ENCODE measurements at regions not wholly inside any gene's neighbourhood (a gene's known extent, or its start where the extent isn't known, plus 50 kb on each side); places are given as distances from the start of the nearest gene placed in this dataset.

DNA sequence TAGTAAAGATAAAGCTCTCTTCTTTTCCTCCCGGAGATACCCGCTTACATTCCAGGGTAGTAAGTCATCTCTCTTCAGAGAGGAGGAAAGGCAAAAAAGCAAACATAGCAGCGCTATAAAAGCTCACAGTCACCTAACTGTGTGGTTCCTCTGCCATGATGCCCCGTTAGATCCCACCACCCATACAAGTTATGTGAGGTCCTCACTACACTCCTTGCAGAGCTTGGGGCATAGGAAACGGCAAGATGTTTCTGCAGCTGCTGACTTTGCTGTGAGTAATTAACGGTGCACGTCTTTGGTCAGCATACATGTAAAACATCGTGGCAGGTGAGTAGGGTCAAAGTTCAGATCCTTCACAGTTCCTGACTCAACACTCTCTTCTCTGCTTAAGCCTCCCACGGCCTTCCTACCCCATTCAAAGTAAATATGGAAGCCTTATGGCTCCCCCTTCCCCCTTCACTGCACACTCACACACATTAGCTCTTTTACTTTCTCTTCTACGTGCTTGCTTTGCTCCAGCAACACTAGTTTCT, 218.9 kb downstream of the DIRAS2 start:
- H3K4me3 ChIP-seq = no peak overlapping the region
- H3K9ac ChIP-seq (ENCODE audit: insufficient read length) = no peak overlapping the region
- H3K9me3 ChIP-seq (ENCODE audit: low read depth, low read length) = no peaks in the 10 kb centered on the region
- no peak overlapping the region for H3K27ac ChIP-seq
- H3K36me3 ChIP-seq (ENCODE audit: insufficient read depth, low read length) = no peaks in the 10 kb centered on the region
- DNase-seq (ENCODE audit: low read depth, low spot score) = no peak
- TF ChIP-seq POLR2AphosphoS5 (IDR thresholded peaks at IDR 0.05; ENCODE audit: borderline replicate concordance, low read depth, low read length) (no peak), EZH2 (IDR thresholded peaks at IDR 0.05) (no peak)

DNA sequence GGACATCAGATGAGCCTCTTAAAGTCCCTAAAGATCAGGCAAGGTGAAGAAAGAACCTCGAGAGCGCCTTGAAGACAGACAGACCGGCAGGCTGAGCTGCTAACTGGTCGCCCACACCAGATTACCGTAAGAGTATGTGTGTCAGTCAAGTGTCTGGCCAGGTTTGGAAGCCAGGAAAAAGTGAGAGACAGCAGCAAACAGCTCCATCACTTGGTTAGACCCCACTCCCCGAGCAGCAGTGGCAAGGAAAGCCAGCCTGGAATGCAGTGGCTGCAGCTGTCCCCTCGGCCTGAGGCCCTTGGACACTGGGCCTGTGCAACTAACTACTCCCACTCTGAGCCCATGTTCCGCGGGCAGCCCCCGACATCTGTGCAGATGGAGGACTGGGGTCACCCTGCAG, 214.1 kb downstream of the DIRAS2 start:
- no peak for DNase-seq (ENCODE audit: low read depth, low spot score)
- TF ChIP-seq POLR2AphosphoS5 (IDR thresholded peaks at IDR 0.05; ENCODE audit: borderline replicate concordance, low read depth, low read length) (no peak), EZH2 (IDR thresholded peaks at IDR 0.05) (no peak), FOXP2 (optimal IDR thresholded peaks at IDR 0.05; ENCODE audit: control extremely low read depth, extremely low read length, insufficient read depth) (no peak)
- H3K9me3 ChIP-seq (ENCODE audit: low read depth, low read length) = no peaks in the 10 kb centered on the region
- no peak overlapping the region for H3K9ac ChIP-seq (ENCODE audit: insufficient read length)
- no peak overlapping the region for H3K27ac ChIP-seq
- H3K36me3 ChIP-seq (ENCODE audit: insufficient read depth, low read length) = no peaks in the 10 kb centered on the region
- no peak overlapping the region for H3K4me3 ChIP-seq

DNA sequence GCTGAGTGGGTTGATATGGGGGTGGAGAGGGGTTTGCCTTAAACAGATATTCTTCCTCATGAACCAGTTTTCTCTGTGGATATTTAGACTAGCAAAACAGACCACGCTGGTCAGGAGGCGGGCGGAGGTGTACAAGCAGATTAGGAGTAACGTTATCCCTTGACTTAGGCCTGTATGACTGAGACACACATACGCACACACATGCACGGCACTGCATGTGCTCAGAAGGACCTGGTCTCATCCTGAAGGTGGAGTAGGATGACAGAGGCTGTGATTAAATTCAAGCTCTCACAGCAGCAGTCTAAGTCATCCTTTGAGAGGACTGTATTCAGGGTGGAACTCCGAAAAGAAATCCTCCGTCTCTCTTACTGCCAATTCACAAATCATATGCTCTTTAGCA, 209.7 kb downstream of the DIRAS2 start:
- H3K9me3 ChIP-seq (ENCODE audit: low read depth, low read length) = no peaks in the 10 kb centered on the region
- H3K9ac ChIP-seq (ENCODE audit: insufficient read length) = peak overlapping the region; percentile 13
- H3K4me3 ChIP-seq = peak overlapping the region; percentile 66
- DNase-seq (ENCODE audit: low read depth, low spot score) = no peak
- H3K36me3 ChIP-seq (ENCODE audit: insufficient read depth, low read length) = no peaks in the 10 kb centered on the region
- TF ChIP-seq FOXP2 (optimal IDR thresholded peaks at IDR 0.05; ENCODE audit: control extremely low read depth, extremely low read length, insufficient read depth) = no peak
- no peak overlapping the region for H3K27ac ChIP-seq

DNA sequence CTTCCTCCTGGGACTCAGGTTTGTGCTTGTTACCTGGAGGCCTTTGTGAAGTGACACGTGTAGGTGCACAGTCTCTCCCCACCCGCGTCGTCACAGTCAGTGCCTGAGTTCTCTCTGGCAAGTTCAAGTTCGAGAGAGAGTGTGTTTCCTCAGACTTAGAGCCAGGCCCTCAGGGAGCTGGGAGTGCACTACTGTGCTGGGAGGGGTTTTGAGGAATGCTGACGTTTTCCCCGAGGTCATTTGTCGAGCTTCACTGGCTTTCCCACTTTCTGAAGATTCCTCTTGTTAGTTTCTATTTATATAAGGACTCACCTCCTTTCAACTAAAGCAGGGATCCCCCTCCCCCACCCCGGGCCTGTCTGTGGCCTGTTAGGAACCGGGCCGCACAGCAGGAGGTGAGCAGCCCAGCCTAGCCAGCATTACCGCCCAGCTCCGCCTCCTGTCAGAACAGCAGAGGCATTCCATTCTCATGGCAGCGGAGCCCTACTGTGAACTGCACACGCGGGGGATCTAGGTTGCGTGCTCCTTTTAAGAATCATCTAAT, 209.2 kb downstream of the DIRAS2 start:
- no peak for TF ChIP-seq POLR2AphosphoS5 (IDR thresholded peaks at IDR 0.05; ENCODE audit: borderline replicate concordance, low read depth, low read length)
- TF ChIP-seq EZH2 (IDR thresholded peaks at IDR 0.05) = no peak
- Histone ChIP-seq H3K36me3 (ENCODE audit: insufficient read depth, low read length) (no peaks in the 10 kb centered on the region), H3K4me3 (peak overlapping the region; percentile 66), H3K27ac (no peak overlapping the region), H3K9ac (ENCODE audit: insufficient read length) (peak overlapping the region; percentile 13), H3K9me3 (ENCODE audit: low read depth, low read length) (no peaks in the 10 kb centered on the region)
- DNase-seq (ENCODE audit: low read depth, low spot score) = peak; percentile 34

DNA sequence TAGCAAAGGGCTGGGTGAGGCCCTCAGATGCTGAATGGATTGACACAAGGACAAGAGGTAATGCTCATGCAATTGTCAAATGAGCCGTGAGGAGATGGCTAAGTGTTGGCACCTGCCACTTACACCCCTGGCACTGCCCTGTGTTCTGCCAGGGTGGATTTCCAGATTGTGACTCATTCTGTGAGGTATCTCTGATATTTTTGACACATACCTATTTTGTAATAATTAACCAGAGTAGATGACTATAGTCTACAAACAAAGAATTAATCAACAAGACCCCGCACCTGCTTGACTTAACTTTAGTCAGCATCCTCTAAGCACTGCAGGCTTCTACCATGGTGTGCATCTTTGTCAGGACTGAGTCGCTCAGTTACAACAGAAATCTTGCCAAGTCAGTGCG, 200.8 kb downstream of the DIRAS2 start:
- no peak overlapping the region for H3K27ac ChIP-seq
- DNase-seq (ENCODE audit: low read depth, low spot score) = no peak
- H3K4me3 ChIP-seq = no peak overlapping the region
- no peak overlapping the region for H3K9ac ChIP-seq (ENCODE audit: insufficient read length)
- no peak for TF ChIP-seq POLR2AphosphoS5 (IDR thresholded peaks at IDR 0.05; ENCODE audit: borderline replicate concordance, low read depth, low read length)
- TF ChIP-seq EZH2 (IDR thresholded peaks at IDR 0.05) = no peak
- no peak for TF ChIP-seq FOXP2 (optimal IDR thresholded peaks at IDR 0.05; ENCODE audit: control extremely low read depth, extremely low read length, insufficient read depth)
- no peaks in the 10 kb centered on the region for H3K9me3 ChIP-seq (ENCODE audit: low read depth, low read length)
- no peaks in the 10 kb centered on the region for H3K36me3 ChIP-seq (ENCODE audit: insufficient read depth, low read length)

DNA sequence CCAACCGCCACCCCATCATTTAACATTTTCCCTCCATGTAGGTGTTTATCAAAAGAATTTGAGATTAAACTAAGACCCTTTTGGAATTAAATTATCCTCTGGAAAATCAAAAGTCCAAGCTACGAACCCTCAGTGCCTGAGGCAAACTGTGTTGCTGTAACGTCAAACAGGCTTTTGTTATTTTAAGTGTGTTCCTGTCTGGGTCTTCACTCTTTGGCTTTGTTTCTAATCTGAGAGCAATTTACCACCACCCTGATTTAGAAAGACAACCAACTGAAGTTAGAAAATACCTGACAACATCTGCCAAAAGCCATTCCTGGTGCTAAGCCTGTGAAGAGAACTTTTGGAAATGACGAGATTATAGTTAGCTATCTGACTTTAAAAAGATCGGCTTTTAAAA, 199.9 kb downstream of the DIRAS2 start:
- TF ChIP-seq POLR2AphosphoS5 (IDR thresholded peaks at IDR 0.05; ENCODE audit: borderline replicate concordance, low read depth, low read length) = no peak
- no peak for TF ChIP-seq FOXP2 (optimal IDR thresholded peaks at IDR 0.05; ENCODE audit: control extremely low read depth, extremely low read length, insufficient read depth)
- TF ChIP-seq EZH2 (IDR thresholded peaks at IDR 0.05) = no peak
- DNase-seq (ENCODE audit: low read depth, low spot score) = no peak
- H3K9me3 ChIP-seq (ENCODE audit: low read depth, low read length) = no peaks in the 10 kb centered on the region
- H3K9ac ChIP-seq (ENCODE audit: insufficient read length) = no peak overlapping the region
- no peaks in the 10 kb centered on the region for H3K36me3 ChIP-seq (ENCODE audit: insufficient read depth, low read length)
- no peak overlapping the region for H3K4me3 ChIP-seq
- no peak overlapping the region for H3K27ac ChIP-seq

GRCh38 chr9:90444609-90445204, 197.9 kb downstream of the DIRAS2 start:
- DNase-seq (ENCODE audit: low read depth, low spot score) = no peak
- H3K27ac ChIP-seq = no peak overlapping the region

DNA sequence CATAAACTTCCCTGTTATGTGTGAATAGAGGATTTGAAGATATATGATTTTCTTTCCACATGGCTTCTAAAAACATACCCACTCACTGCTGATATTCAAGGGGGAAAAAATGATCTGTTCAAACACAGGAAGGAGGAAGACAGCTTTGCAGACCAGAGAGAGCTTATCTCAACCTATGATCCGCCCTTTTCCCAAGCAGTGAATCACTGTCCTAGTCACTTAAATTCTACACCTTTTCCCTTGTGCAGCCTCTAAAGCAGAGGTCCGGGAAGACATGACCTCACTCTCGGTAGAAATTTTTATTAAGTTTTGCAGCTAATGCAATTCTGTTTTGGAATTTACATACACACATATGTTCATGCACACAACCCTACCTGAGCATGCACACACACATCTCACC, 197.2 kb downstream of the DIRAS2 start:
- H3K9ac ChIP-seq (ENCODE audit: insufficient read length) = no peak overlapping the region
- H3K36me3 ChIP-seq (ENCODE audit: insufficient read depth, low read length) = no peaks in the 10 kb centered on the region
- no peaks in the 10 kb centered on the region for H3K9me3 ChIP-seq (ENCODE audit: low read depth, low read length)
- H3K27ac ChIP-seq = no peak overlapping the region
- DNase-seq (ENCODE audit: low read depth, low spot score) = no peak
- H3K4me3 ChIP-seq = no peak overlapping the region
- no peak for TF ChIP-seq POLR2AphosphoS5 (IDR thresholded peaks at IDR 0.05; ENCODE audit: borderline replicate concordance, low read depth, low read length)
- TF ChIP-seq EZH2 (IDR thresholded peaks at IDR 0.05) = no peak
- no peak for TF ChIP-seq FOXP2 (optimal IDR thresholded peaks at IDR 0.05; ENCODE audit: control extremely low read depth, extremely low read length, insufficient read depth)

More at GRCh38 chr9:90444609-90445204, 197.9 kb downstream of the DIRAS2 start:
- no peaks in the 10 kb centered on the region for H3K36me3 ChIP-seq (ENCODE audit: insufficient read depth, low read length)
- TF ChIP-seq EZH2 (IDR thresholded peaks at IDR 0.05) = no peak
- TF ChIP-seq POLR2AphosphoS5 (IDR thresholded peaks at IDR 0.05; ENCODE audit: borderline replicate concordance, low read depth, low read length) = no peak
- TF ChIP-seq FOXP2 (optimal IDR thresholded peaks at IDR 0.05; ENCODE audit: control extremely low read depth, extremely low read length, insufficient read depth) = no peak
- H3K9ac ChIP-seq (ENCODE audit: insufficient read length) = no peak overlapping the region
- no peak overlapping the region for H3K4me3 ChIP-seq
- H3K9me3 ChIP-seq (ENCODE audit: low read depth, low read length) = no peaks in the 10 kb centered on the region
